K562 (cell line): ENCODE measurements at regions not wholly inside any gene's neighbourhood (a gene's known extent, or its start where the extent isn't known, plus 50 kb on each side); places are given as distances from the start of the nearest gene placed in this dataset.

Experiments used
- ATF1 ChIP-seq, 2 experiments: fragments of 450-650 bp in 1 of 2; IDR thresholded peaks; 2 replicates each; pipeline ENCODE4 v1.6.1; 2016; ENCODE audit warnings: missing compliant biosample characterization in 1 of 2, missing genetic modification characterization in 1 of 2
- CEBPG ChIP-seq, 3 experiments: fragments of 200-800 bp in 1 of 3; sonication (Bioruptor generic) in 1 of 3; sonication (generic) in 1 of 3; formaldehyde crosslinking in 1 of 3; IDR thresholded peaks in 2 of 3; conservative IDR thresholded peaks in 1 of 3; 2 replicates each; pipeline versions ENCODE4 v1.6.1 to v1.8.0; 2016 to 2022; ENCODE audit warnings: missing compliant biosample characterization in 2 of 3, missing genetic modification characterization in 2 of 3, mild to moderate bottlenecking in 1 of 3, missing genetic modification reagents in 1 of 3
- ELK1 ChIP-seq: sonication (generic); formaldehyde crosslinking; IDR thresholded peaks from 2 replicates; pipeline ENCODE4 v1.8.1; 2022; ENCODE audit warnings: missing genetic modification reagents
- FOXM1 ChIP-seq, 2 experiments: fragments of 450-650 bp in 1 of 2; sonication (generic) in 1 of 2; formaldehyde crosslinking in 1 of 2; IDR thresholded peaks; 2 replicates each; pipeline versions ENCODE4 v1.6.1 to v1.9.0; 2017 to 2022; ENCODE audit warnings: low read depth in 2 of 2, mild to moderate bottlenecking in 2 of 2, missing genetic modification reagents in 1 of 2, moderate library complexity in 1 of 2
- IRF2 ChIP-seq: sonication (generic); formaldehyde crosslinking; IDR thresholded peaks from 2 replicates; pipeline ENCODE4 v1.8.1; 2022; ENCODE audit warnings: mild to moderate bottlenecking, missing genetic modification reagents
- MAFK ChIP-seq: IDR thresholded peaks from 2 replicates; pipeline ENCODE4 v1.6.1; 2011; ENCODE audit warnings: low read length, improper control_type of control experiment
- MAZ ChIP-seq, 2 experiments: fragments of 450-650 bp in 1 of 2; sonication (generic) in 1 of 2; formaldehyde crosslinking; IDR thresholded peaks in 1 of 2; conservative IDR thresholded peaks in 1 of 2; 2 replicates each; pipeline versions ENCODE4 v1.4.0 to v1.5.0; 2020; ENCODE audit warnings: mild to moderate bottlenecking in 1 of 2, missing genetic modification reagents in 1 of 2
- NFE2 ChIP-seq: IDR thresholded peaks from 2 replicates; pipeline ENCODE4 v1.6.1; 2014; ENCODE audit warnings: antibody characterized with exemption, low read depth
- PHF21A ChIP-seq: fragments of 450-650 bp; IDR thresholded peaks from 2 replicates; pipeline ENCODE4 v1.6.1; 2017; ENCODE audit warnings: low read depth, borderline replicate concordance
- POLR2A ChIP-seq: fragments of 450-650 bp; conservative IDR thresholded peaks from 2 replicates; pipeline ENCODE4 v1.6.1; 2016
- TARDBP ChIP-seq: fragments of 450-650 bp; IDR thresholded peaks from 2 replicates; pipeline ENCODE4 v1.6.1; 2016
- ZNF395 ChIP-seq: fragments of 200-800 bp; sonication (Bioruptor generic); IDR thresholded peaks from 2 replicates; pipeline ENCODE4 v1.6.1; 2017; ENCODE audit warnings: missing genetic modification characterization, missing compliant biosample characterization
- TF ChIP-seq, protein P1 (sequence below), 3 experiments: IDR thresholded peaks in 2 of 3; conservative IDR thresholded peaks in 1 of 3; 2 replicates each; pipeline ENCODE4 v1.5.1; 2011 to 2012; ENCODE audit warnings: low read length in 3 of 3, mild to moderate bottlenecking in 3 of 3, control low read depth in 2 of 3, improper control_type of control experiment in 1 of 3, inconsistent platforms in 1 of 3, low read depth in 1 of 3, mixed read lengths in 1 of 3, moderate library complexity in 1 of 3; ENCODE audit not compliant: insufficient read depth in 2 of 3

DNA sequence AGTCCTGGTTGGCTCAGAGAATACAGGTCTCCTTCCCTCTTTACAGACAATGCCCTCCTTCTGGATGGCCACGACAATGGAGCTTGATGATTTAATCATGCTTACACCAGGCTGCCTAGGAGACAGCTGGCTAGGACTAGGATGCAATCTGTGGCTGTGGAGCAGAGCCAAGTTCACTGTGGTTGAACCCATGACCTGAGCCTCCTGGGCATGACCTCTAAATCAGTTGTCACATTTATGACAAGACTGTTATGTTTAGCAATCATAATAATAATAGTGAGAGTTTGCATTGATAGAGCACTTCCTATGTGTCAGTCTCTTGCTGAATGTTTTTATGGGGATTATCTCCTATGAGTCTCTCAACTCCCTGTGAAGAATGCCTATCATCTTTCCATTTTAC is 244.1 kb downstream of the ICOS start:
- no peak for TF ChIP-seq MAFK
- no peak for TF ChIP-seq ELK1 (CRISPR knock-in tag)
- TF ChIP-seq, protein P1, sequence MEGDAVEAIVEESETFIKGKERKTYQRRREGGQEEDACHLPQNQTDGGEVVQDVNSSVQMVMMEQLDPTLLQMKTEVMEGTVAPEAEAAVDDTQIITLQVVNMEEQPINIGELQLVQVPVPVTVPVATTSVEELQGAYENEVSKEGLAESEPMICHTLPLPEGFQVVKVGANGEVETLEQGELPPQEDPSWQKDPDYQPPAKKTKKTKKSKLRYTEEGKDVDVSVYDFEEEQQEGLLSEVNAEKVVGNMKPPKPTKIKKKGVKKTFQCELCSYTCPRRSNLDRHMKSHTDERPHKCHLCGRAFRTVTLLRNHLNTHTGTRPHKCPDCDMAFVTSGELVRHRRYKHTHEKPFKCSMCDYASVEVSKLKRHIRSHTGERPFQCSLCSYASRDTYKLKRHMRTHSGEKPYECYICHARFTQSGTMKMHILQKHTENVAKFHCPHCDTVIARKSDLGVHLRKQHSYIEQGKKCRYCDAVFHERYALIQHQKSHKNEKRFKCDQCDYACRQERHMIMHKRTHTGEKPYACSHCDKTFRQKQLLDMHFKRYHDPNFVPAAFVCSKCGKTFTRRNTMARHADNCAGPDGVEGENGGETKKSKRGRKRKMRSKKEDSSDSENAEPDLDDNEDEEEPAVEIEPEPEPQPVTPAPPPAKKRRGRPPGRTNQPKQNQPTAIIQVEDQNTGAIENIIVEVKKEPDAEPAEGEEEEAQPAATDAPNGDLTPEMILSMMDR (IDR thresholded peaks at IDR 0.05 in 2 of 3, conservative IDR thresholded peaks at IDR 0.05 in 1 of 3; ENCODE audit: insufficient read depth in 2 of 3, low read depth in 1 of 3, low read length in 3 of 3): no peak
- TF ChIP-seq IRF2 (CRISPR knock-in tag): no peak
- no peak for TF ChIP-seq ZNF395 (CRISPR knock-in tag)
- no peak for TF ChIP-seq ATF1 (CRISPR knock-in tag; IDR thresholded peaks at IDR 0.05)
- no peak for TF ChIP-seq ATF1 (tag; IDR thresholded peaks at IDR 0.05)
- no peak for TF ChIP-seq PHF21A
- TF ChIP-seq CEBPG (CRISPR knock-in tag; IDR thresholded peaks at IDR 0.05): no peak
- TF ChIP-seq CEBPG (tag; conservative IDR thresholded peaks at IDR 0.05 in 1 of 2, IDR thresholded peaks at IDR 0.05 in 1 of 2): no peak
- TF ChIP-seq POLR2A: no peak
- no peak for TF ChIP-seq NFE2
- TF ChIP-seq MAZ (CRISPR knock-in tag; conservative IDR thresholded peaks at IDR 0.05 in 1 of 2, IDR thresholded peaks at IDR 0.05 in 1 of 2): no peak
- TF ChIP-seq TARDBP: no peak
- TF ChIP-seq FOXM1 (IDR thresholded peaks at IDR 0.05; ENCODE audit: low read depth): no peak
- TF ChIP-seq FOXM1 (CRISPR knock-in tag; IDR thresholded peaks at IDR 0.05; ENCODE audit: low read depth): no peak
